Keratinocyte (primary cell): ENCODE measurements at regions not wholly inside any gene's neighbourhood (a gene's known extent, or its start where the extent isn't known, plus 50 kb on each side); places are given as distances from the start of the nearest gene placed in this dataset.

ENCODE experiments used
- DNase-seq: peaks from one replicate; pipeline ENCODE4 v3.0.0-alpha.2; 2011; ENCODE audit warnings: low read depth, missing footprints, low spot score
- FAIRE-seq: peaks from 2 replicates; lab custom pipeline; 2011; peaks lifted over from hg19 to GRCh38; lab: Jason Lieb, UNC
- H2AFZ ChIP-seq: 2 replicates; pipeline ENCODE4 v1.6.0; 2012; ENCODE audit warnings: low read length, control low read depth, inconsistent platforms; ENCODE audit not compliant: control insufficient read depth
- H3K27ac ChIP-seq: 2 replicates; pipeline ENCODE4 v1.5.1; 2011; ENCODE audit warnings: low read length; ENCODE audit not compliant: control insufficient read depth, insufficient read depth
- H3K27me3 ChIP-seq: 3 replicates; pipeline ENCODE4 v1.6.0; 2011; ENCODE audit warnings: low read length; ENCODE audit not compliant: control insufficient read depth, insufficient read depth; ENCODE audit errors: extremely low read depth
- H3K36me3 ChIP-seq, 2 experiments: 2 replicates in 1 of 2; 3 replicates in 1 of 2; pipeline ENCODE4 v1.5.1; 2011; ENCODE audit warnings: low read length in 2 of 2, mild to moderate bottlenecking in 1 of 2; ENCODE audit not compliant: control insufficient read depth in 2 of 2, insufficient read depth in 2 of 2; ENCODE audit errors: extremely low read depth in 1 of 2
- H3K4me1 ChIP-seq: 3 replicates; pipeline ENCODE4 v1.5.1; 2011; ENCODE audit warnings: low read length; ENCODE audit not compliant: control insufficient read depth, insufficient read depth; ENCODE audit errors: extremely low read depth
- H3K4me2 ChIP-seq: 3 replicates; pipeline ENCODE4 v1.6.0; 2011; ENCODE audit warnings: low read depth, low read length; ENCODE audit not compliant: control insufficient read depth, insufficient read depth; ENCODE audit errors: extremely low read depth
- H3K4me3 ChIP-seq, 3 experiments: fragments of 200-600 bp in 1 of 3; sonication (generic) in 1 of 3; 2 replicates in 2 of 3; 3 replicates in 1 of 3; pipeline ENCODE4 v1.5.1; 2011 to 2016; ENCODE audit warnings: low read length in 3 of 3, mild to moderate bottlenecking in 3 of 3, control low read depth in 2 of 3, inconsistent platforms in 1 of 3, low read depth in 1 of 3, mixed read lengths in 1 of 3, mixed run types in 1 of 3, moderate library complexity in 1 of 3; ENCODE audit not compliant: control insufficient read depth in 2 of 3, insufficient read depth in 2 of 3; ENCODE audit errors: extremely low read depth in 1 of 3
- H3K79me2 ChIP-seq: 2 replicates; pipeline ENCODE4 v1.6.0; 2012; ENCODE audit warnings: low read length; ENCODE audit not compliant: control insufficient read depth, insufficient read depth
- H3K9ac ChIP-seq: 3 replicates; pipeline ENCODE4 v1.6.0; 2011; ENCODE audit warnings: low read length; ENCODE audit not compliant: control insufficient read depth, insufficient read depth; ENCODE audit errors: extremely low read depth
- H3K9me1 ChIP-seq: 3 replicates; pipeline ENCODE4 v1.6.0; 2011; ENCODE audit warnings: low read length; ENCODE audit not compliant: control insufficient read depth, insufficient read depth; ENCODE audit errors: extremely low read depth
- H3K9me3 ChIP-seq: 2 replicates; pipeline ENCODE4 v1.5.1; 2012; ENCODE audit warnings: low read depth, low read length; ENCODE audit not compliant: control insufficient read depth
- H4K20me1 ChIP-seq: 3 replicates; pipeline ENCODE4 v1.6.0; 2011; ENCODE audit warnings: low read length; ENCODE audit not compliant: control insufficient read depth, insufficient read depth; ENCODE audit errors: extremely low read depth
- EZH2 ChIP-seq: IDR thresholded peaks from one replicate; pipeline ENCODE4 v1.6.1; 2012; ENCODE audit warnings: inconsistent platforms, mild to moderate bottlenecking, low read length, moderate library complexity
- dilution Hi-C: fragments of 300-500 bp; cut with MboI; formaldehyde crosslinking; loops from one replicate; pipeline ENCODE4 v1.7.0; 2020; ENCODE audit warnings: low sequenced_read_pairs; ENCODE audit not compliant: extremely low pct_ligation_motif_present
- TF ChIP-seq, protein P1 (sequence below), 3 experiments: IDR thresholded peaks in 1 of 3; conservative IDR thresholded peaks in 1 of 3; optimal IDR thresholded peaks in 1 of 3; 2 replicates in 2 of 3; 3 replicates in 1 of 3; pipeline versions ENCODE3 to v1.5.1; 2011; ENCODE audit warnings: low read length in 3 of 3, mild to moderate bottlenecking in 3 of 3, moderate library complexity in 2 of 3, control low read depth in 1 of 3, inconsistent platforms in 1 of 3; ENCODE audit not compliant: insufficient read depth in 2 of 3; ENCODE audit errors: extremely low read depth in 1 of 3

- no peak for DNase-seq
- Histone ChIP-seq H3K4me1 (peaks cover 8% of the 10 kb centered on the region), H3K36me3 (no peaks in the 10 kb centered on the region), H3K9me3 (no peaks in the 10 kb centered on the region), H3K27me3 (no peaks in the 10 kb centered on the region), H3K9me1 (no peaks in the 10 kb centered on the region), H3K79me2 (no peaks in the 10 kb centered on the region), H2AFZ (no peak overlapping the region), H3K9ac (no peak overlapping the region), H4K20me1 (no peaks in the 10 kb centered on the region), H3K4me2 (no peak overlapping the region), H3K4me3 (no peak overlapping the region), H3K27ac (no peak overlapping the region)
- dilution Hi-C loops = no loop called here
- FAIRE-seq = no peak
- TF ChIP-seq, protein P1, sequence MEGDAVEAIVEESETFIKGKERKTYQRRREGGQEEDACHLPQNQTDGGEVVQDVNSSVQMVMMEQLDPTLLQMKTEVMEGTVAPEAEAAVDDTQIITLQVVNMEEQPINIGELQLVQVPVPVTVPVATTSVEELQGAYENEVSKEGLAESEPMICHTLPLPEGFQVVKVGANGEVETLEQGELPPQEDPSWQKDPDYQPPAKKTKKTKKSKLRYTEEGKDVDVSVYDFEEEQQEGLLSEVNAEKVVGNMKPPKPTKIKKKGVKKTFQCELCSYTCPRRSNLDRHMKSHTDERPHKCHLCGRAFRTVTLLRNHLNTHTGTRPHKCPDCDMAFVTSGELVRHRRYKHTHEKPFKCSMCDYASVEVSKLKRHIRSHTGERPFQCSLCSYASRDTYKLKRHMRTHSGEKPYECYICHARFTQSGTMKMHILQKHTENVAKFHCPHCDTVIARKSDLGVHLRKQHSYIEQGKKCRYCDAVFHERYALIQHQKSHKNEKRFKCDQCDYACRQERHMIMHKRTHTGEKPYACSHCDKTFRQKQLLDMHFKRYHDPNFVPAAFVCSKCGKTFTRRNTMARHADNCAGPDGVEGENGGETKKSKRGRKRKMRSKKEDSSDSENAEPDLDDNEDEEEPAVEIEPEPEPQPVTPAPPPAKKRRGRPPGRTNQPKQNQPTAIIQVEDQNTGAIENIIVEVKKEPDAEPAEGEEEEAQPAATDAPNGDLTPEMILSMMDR (optimal IDR thresholded peaks at IDR 0.05 in 1 of 3, IDR thresholded peaks at IDR 0.05 in 1 of 3, conservative IDR thresholded peaks at IDR 0.05 in 1 of 3; ENCODE audit: extremely low read depth in 1 of 3, insufficient read depth in 2 of 3, low read length in 3 of 3) = no peak
- no peak for TF ChIP-seq EZH2
These were observed 134.1 kb downstream of the FSCB start for GRCh38 chr14:44372807-44373489.

DNA sequence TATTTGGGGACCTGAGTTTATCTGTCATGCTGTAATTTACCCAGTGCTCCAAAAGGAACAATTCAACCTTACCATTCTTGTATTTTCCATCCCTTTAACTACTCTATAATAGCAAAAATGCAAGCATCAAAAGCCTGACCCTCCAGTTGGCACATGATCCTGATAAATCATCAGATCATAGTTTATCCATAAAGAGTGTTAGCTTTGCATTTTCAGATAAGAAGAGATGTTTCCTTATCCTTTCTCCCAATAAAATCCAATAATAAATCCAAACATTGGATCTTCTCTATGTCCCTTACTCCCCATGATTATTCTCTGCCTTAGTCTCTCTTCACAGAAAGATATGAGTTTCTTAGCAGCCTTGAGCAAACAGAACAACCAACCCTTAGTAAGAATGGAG, 134.9 kb downstream of the FSCB start:
- Histone ChIP-seq H2AFZ (no peak overlapping the region), H3K9me1 (no peaks in the 10 kb centered on the region), H3K79me2 (no peaks in the 10 kb centered on the region), H3K4me3 (no peak overlapping the region), H3K4me2 (no peak overlapping the region), H3K9me3 (no peaks in the 10 kb centered on the region), H3K4me1 (peaks cover 8% of the 10 kb centered on the region), H3K27me3 (no peaks in the 10 kb centered on the region), H3K27ac (no peak overlapping the region), H4K20me1 (no peaks in the 10 kb centered on the region), H3K9ac (no peak overlapping the region), H3K36me3 (no peaks in the 10 kb centered on the region)
- DNase-seq (no peak), FAIRE-seq (no peak)
- TF ChIP-seq, protein P1 (optimal IDR thresholded peaks at IDR 0.05 in 1 of 3, IDR thresholded peaks at IDR 0.05 in 1 of 3, conservative IDR thresholded peaks at IDR 0.05 in 1 of 3; ENCODE audit: extremely low read depth in 1 of 3, insufficient read depth in 2 of 3, low read length in 3 of 3) = no peak
- TF ChIP-seq EZH2 = no peak
- dilution Hi-C loops = no loop called here
